NCI-H1694 (cell line): ENCODE measurements at regions not wholly inside any gene's neighbourhood (a gene's known extent, or its start where the extent isn't known, plus 50 kb on each side); places are given as distances from the start of the nearest gene placed in this dataset.

Source experiments
- DNase-seq: peaks from one replicate; lab custom pipeline; 2025; lab: John Stamatoyannopoulos, UW

DNA sequence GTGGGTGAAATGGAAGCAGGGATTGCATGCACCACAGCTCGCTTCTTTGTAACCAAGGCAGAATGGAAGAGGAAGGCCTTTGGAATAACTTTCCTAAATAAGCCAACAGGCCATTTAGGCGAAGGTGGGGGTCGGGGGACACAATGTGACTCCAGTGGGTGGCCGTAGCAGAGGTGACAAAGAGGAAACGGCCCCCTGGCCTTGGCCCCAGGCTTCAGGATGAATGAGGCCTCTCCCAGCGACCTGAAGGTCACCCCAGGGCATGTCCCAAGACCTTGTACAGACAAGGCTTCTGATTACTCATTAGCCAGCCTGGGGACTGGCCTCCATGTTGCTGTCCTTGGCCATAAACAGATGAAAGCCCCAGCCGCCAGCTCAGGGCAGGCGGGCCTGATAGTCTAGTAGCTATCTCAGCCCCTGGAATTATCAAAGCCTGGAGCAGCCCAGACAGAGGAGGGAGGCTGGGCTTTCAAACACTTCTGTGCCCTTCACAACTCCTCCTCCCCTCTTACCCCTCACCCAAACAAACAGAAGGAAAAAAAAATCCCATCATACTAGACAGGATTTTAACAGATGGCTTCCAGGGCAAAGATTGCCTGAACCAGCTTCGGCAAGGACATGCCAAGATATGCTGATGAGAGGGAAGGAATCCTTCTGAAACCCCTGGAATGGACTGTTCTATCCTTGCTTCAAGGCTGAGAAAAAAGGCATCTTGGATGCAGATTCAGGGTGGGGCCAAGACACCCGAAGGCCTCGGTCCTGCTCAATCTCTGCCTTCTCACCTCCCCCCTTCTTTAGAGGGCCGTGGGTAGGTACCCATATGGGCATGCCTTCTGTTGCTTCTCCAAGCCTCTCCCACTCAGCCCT lies 142.3 kb upstream of the PARP11 start:
- no peak for DNase-seq

GRCh38 chr12:4014858-4015224 lies 141.6 kb upstream of the PARP11 start:
- DNase-seq, result no peak

DNA sequence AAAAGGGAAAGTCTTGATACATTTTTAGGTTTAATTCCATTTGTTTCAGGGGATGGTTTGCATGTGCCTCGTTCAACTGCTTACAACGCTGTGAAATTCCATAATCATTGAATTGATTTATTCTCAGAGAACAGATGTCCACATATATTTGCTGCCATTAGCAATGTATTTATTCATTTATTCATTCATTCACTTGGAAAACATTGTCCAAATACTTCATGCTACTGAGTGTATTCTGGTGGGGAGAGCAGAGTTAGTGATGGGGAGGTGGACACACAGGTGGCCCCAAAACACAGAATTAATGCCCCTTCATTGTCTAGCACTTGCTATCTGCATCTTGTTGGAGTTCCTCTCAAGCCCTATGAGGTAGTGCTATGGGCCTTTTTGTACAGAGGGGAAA lies 141.2 kb upstream of the PARP11 start:
- DNase-seq, result no peak

- DNase-seq, result no peak
These were observed 140.1 kb upstream of the PARP11 start for GRCh38 chr12:4012977-4013968.

- DNase-seq, result no peak
These were observed 138.9 kb upstream of the PARP11 start for GRCh38 chr12:4012073-4012472.

DNA sequence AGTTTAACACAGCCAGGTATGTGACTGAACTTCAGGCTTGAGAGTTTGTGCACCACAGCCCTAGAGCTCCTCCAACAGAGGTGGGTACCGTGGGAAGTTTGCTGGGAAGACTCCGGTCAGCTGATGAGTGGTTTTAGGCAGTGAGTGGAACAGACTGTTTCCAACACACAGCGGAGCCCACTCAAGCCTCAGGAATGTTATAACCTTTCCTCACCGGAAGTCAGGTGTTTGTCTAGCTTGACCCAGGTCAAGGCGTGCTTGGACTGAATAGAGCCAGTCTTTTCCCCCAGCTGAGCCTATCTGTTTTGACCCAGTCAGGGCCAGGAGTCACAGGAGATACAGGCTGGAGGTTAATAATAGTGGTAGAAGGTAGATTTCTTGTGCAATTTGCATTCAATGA lies 138.4 kb upstream of the PARP11 start:
- no peak for DNase-seq

DNA sequence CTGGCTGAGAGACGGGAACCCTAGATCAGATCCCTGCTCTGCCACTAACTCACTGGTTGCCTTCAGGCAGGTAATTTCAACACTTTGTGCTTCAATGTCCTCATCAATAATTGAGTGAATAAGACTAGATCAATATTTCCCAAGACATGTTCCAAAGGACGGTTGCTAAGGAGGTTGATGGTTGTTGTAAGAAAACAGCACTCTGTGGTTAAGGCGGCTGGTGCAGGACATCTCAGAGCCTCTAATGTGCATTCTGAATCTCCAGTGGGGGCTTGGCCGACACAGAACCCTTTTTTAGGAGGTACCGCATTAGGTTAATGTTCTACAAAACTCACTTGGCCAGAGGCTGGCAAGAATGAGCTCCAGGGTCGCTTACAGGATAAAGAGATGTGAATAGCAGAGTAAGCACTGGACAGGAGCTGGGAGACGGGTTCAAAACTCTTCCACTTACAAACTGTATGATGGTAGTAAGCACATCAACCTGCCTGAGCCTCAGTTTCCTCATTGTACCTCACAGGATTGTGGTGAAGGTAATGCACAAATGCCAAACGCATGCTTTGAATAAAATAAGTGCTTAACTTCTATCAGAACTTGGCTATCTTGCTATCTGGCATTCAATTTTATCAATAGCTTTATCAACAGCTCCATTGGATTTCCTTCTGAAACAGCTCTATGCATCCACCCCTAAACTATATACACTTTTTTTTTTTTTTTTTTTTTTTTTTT lies 136.9 kb upstream of the PARP11 start:
- DNase-seq, result no peak

GRCh38 chr12:4006743-4007142 lies 133.5 kb upstream of the PARP11 start:
- no peak for DNase-seq

DNA sequence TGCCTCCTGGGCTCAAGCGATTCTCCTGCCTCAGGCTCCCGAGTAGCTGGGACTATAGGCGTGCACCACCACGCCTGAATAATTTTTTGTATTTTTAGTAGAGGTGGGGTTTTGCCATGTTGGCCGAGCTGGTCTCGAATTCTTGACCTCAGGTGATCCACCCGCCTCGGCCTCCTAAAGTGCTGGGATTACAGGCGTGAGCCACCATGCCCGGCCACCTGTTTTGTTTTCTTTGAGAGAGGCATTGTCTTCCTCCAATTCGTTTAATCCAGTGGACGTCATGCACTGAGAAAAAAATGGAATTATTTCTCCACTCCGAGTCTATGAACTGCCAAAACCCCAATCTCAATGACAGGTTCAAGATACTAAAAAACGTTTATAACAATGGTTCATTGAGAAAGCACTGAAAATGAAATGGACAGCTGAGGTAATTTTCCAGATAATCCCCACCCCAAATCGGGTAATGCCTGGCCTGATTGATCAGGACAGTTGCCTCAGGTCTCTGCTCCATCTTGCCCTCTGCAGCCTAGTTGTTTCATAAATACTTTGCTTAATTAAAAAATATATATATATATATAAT lies 132.7 kb upstream of the PARP11 start:
- DNase-seq, result no peak

- DNase-seq, result no peak
These were observed 130.4 kb upstream of the PARP11 start for GRCh38 chr12:4003576-4003975.

- DNase-seq, result no peak
These were observed 129.4 kb upstream of the PARP11 start for GRCh38 chr12:4002601-4003000.

GRCh38 chr12:4001841-4002240 lies 128.6 kb upstream of the PARP11 start:
- no peak for DNase-seq

- no peak for DNase-seq
These were observed 127.8 kb upstream of the PARP11 start for GRCh38 chr12:4001031-4001430.

GRCh38 chr12:3999904-4000303 lies 126.7 kb upstream of the PARP11 start:
- DNase-seq, result no peak

DNA sequence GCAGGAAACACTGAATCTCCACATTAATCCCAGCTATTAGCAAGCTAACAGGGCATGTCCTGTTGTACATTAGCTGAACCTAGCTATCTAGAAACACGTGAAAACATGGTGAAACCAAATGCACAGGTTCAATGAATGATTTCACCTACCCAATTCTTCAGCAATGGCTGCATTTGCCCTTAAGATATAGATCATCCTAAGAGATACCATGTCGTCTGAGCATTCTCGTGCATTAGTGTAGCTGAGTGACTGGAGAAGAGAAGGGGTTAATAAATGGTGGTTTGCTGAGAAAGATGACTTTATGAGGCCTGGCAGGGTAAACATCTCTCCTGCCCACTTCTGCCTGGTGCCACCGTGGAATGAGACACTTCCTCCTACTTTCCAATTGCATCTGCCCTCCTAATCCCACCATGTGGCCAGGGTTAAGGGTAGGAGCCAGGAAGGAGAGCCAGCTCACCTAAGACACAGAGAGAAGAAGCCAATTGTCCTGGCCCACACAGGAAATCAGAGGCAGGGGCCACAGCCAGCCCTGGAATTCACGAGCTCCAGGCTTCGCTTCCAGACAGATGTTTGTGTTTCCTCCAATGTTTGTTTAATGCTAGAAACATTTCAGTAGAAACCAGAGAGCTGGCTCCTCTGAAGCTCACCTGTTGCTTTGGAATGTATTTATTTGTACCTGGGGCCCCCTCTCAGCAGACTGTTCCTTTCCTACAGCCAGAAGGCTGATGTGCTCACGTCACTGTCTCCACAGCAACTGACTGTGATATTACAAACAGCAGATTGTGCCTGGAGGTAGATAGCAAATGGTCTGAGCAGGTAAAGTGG lies 126.0 kb upstream of the PARP11 start:
- no peak for DNase-seq

GRCh38 chr12:3998397-3998796 lies 125.2 kb upstream of the PARP11 start:
- DNase-seq, result no peak

- DNase-seq, result no peak
These were observed 123.1 kb upstream of the PARP11 start for GRCh38 chr12:3996322-3996721.

GRCh38 chr12:3995306-3995705 lies 122.1 kb upstream of the PARP11 start:
- DNase-seq, result no peak

DNA sequence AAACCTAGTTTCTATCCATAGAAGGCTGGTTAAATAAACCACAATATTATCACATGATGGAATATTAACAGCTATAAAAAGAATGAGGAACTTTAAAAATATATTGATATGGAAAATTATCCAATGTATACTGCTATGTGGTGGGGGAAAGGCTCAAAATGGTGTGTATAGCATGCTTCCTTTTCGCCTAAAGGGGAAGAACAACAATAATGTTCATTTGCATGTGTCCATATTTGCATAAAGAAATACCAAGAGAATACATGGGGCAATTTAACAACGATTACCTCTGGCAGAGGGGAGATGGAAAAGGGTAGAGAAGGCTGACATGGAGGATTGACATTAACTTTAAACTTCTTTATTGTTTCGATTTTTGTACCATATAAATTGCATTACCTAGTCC lies 121.3 kb upstream of the PARP11 start:
- no peak for DNase-seq

GRCh38 chr12:3992945-3993344 lies 119.7 kb upstream of the PARP11 start:
- no peak for DNase-seq
